PC-9 (cell line): ENCODE measurements at regions not wholly inside any gene's neighbourhood (a gene's known extent, or its start where the extent isn't known, plus 50 kb on each side); places are given as distances from the start of the nearest gene placed in this dataset.

Source experiments
- BruUV-seq: library from RNA; stranded (reverse); fragments of 400-500 nt; replicated peaks from 2 replicates; lab custom pipeline; 2021; lab: Mats Ljungman, UMichigan
- CTCF ChIA-PET: fragments of 300-600 bp; sonication (Branson Sonifier 250); formaldehyde crosslinking; loops from one replicate; lab custom pipeline; 2022; ENCODE audit warnings: antibody characterized with exemption; lab: Charles Lee
- POLR2A ChIA-PET: fragments of 300-600 bp; sonication (Branson Sonifier 250); formaldehyde crosslinking; loops from one replicate; lab custom pipeline; 2022; ENCODE audit warnings: antibody characterized with exemption; ENCODE audit not compliant: unreplicated experiment; lab: Charles Lee
- DNase-seq, 2 experiments: peaks; one replicate each; pipeline versions ENCODE4 v3.0.0 to v3.0.0-alpha.2; 2015 to 2022; ENCODE audit warnings: mixed read lengths in 1 of 2
- H2AFZ ChIP-seq: fragments of 200-600 bp; sonication (generic); 2 replicates; pipeline ENCODE4 v1.8.1; 2017; ENCODE audit warnings: antibody characterized with exemption
- H3F3A ChIP-seq: fragments of 200-600 bp; sonication (generic); 2 replicates; pipeline ENCODE4 v1.8.1; 2017; ENCODE audit warnings: antibody characterized with exemption, mild to moderate bottlenecking, low read depth; ENCODE audit not compliant: insufficient read depth
- H3K27ac ChIP-seq: fragments of 200-600 bp; sonication (generic); 2 replicates; pipeline ENCODE4 v1.6.1; 2016; ENCODE audit warnings: mixed run types
- H3K27me3 ChIP-seq: fragments of 200-600 bp; sonication (generic); 2 replicates; pipeline ENCODE4 v1.6.1; 2016; ENCODE audit warnings: low read depth, mixed run types; ENCODE audit not compliant: insufficient read depth
- H3K36me3 ChIP-seq: fragments of 200-600 bp; sonication (generic); 2 replicates; pipeline ENCODE4 v1.6.1; 2016; ENCODE audit warnings: low read depth, mixed run types
- H3K4me1 ChIP-seq: fragments of 200-600 bp; sonication (generic); replicated peaks from 2 replicates; pipeline ENCODE4 v1.6.1; 2016; ENCODE audit warnings: mixed run types; ENCODE audit not compliant: insufficient read depth
- H3K4me2 ChIP-seq: fragments of 200-600 bp; sonication (generic); 2 replicates; pipeline ENCODE4 v1.6.1; 2017; ENCODE audit warnings: mixed run types
- H3K4me3 ChIP-seq: fragments of 200-600 bp; sonication (generic); 2 replicates; pipeline ENCODE4 v1.6.1; 2016; ENCODE audit warnings: mixed run types
- H3K79me2 ChIP-seq: fragments of 200-600 bp; sonication (generic); 2 replicates; pipeline ENCODE4 v1.6.1; 2017; ENCODE audit warnings: low read depth, mixed run types
- H3K9me2 ChIP-seq: fragments of 200-600 bp; sonication (generic); 2 replicates; pipeline ENCODE4 v1.8.1; 2017; ENCODE audit warnings: mild to moderate bottlenecking; ENCODE audit not compliant: insufficient read depth
- H3K9me3 ChIP-seq: fragments of 200-600 bp; sonication (generic); 2 replicates; pipeline ENCODE4 v1.8.1; 2016; ENCODE audit warnings: low read depth; ENCODE audit not compliant: insufficient read depth
- H4K20me1 ChIP-seq: fragments of 200-600 bp; sonication (generic); 2 replicates; pipeline ENCODE4 v1.8.1; 2017; ENCODE audit not compliant: insufficient read depth
- CTCF ChIP-seq: fragments of 200-600 bp; sonication (generic); conservative IDR thresholded peaks from 2 replicates; pipeline ENCODE4 v1.6.1; 2017; ENCODE audit warnings: mixed run types, antibody characterized with exemption, mild to moderate bottlenecking, moderate library complexity
- EZH2 ChIP-seq: fragments of 200-600 bp; sonication (generic); IDR thresholded peaks from 2 replicates; pipeline ENCODE4 v1.8.0; 2017; ENCODE audit warnings: antibody characterized with exemption, low read depth
- intact Hi-C: fragments of 100-400 bp; cut with micrococcal nuclease; formaldehyde crosslinking; loops from one replicate; pipeline ENCODE4 v1.10.0; 2022; ENCODE audit not compliant: unreplicated experiment

DNA sequence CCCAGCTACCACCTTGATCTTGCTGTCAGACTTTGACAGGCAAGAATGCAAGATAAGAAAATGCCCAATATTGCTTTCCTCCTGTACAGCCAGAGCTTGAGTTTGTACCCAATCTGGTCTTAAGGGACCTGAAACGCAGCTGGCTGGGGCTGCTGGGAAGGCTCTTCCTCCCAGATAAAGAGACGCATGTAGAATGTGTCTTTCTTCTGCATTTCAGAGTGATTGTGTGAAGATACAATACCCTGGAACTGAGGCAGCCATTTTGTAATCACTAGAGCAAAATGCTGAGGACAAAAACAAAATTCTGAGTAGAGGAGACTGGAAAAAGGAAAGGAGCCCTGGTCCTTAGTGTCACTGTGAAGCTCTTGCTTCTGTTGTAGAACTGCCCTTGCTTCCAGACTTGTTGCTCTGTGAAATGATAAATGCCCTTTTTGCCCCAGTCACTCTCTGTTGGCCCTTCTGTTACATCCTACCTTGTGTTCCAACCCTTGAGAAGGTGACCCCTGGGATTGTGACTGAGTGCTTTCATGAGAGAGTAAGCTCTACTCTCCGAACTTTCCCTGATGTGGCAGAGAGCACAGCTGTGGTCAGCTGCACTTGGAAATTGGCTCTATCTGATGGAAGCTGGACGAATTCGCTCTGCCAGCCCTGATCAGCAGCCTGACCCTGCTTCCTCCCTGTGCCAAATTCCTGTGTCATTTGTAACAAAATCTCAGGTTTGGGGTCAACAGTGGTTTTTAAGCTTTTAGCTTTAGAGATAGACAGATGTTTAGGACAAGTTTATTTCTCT is 137.4 kb upstream of the RBMS1 start:
- BruUV-seq = no TSS peak
- H3K36me3 ChIP-seq = no peaks in the 10 kb centered on the region
- no peaks in the 10 kb centered on the region for H3K79me2 ChIP-seq
- H3K9me3 ChIP-seq = no peaks in the 10 kb centered on the region
- H3F3A ChIP-seq = no peaks in the 10 kb centered on the region
- H3K4me3 ChIP-seq = no peak overlapping the region
- CTCF ChIA-PET = no interaction called here
- intact Hi-C loops = no loop called here
- no peak overlapping the region for H3K4me2 ChIP-seq
- no peaks in the 10 kb centered on the region for H3K27me3 ChIP-seq
- H3K27ac ChIP-seq = no peak overlapping the region
- TF ChIP-seq CTCF = no peak
- TF ChIP-seq EZH2 = no peak
- no peak for DNase-seq
- no peak overlapping the region for H2AFZ ChIP-seq
- H4K20me1 ChIP-seq = no peaks in the 10 kb centered on the region
- H3K4me1 ChIP-seq = no peaks in the 10 kb centered on the region
- POLR2A ChIA-PET = no interaction called here
- H3K9me2 ChIP-seq = no peaks in the 10 kb centered on the region

DNA sequence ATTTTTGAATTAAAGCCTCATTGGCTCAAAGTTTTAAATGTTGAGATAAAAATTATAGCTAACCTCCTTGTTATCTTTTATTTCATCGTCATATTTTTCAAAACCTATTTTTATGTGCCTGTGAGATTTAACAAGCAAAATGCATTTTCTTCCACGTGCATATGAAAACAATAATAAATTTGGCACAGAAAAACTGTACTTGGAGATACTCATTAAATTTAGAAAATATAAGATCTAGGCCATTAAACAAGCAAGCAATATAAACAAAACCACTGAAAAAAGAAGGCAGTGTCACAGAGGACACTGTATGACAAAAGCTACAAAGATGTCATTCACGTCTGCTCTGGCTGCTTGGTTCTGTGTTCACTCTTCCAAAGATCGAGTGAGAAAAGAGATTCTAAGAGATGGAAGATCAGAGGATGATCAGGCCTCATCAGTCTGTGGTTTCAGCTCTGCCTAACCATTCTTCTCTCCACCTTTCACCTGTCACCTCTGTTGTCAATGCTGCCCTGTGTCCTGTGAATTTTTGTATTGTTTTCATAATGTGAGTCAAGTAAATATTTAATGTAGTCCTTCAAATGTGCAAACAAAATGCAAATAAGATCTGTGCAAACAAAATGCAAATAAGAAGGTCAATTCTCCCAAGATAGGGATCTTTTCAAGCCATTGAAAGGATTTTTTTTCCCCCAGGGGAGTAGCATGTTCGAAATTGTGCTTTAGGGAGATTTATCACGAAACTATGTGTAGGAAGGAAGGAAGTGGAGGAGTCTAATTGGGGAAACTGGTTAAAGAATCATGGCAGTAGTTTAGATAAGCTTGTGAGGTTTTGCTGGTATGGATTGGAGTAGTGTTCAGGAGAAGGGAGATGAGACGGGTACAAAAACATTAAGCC is 138.7 kb upstream of the RBMS1 start:
- no peak overlapping the region for H3K4me2 ChIP-seq
- ChIA-PET POLR2A (no interaction called here), CTCF (no interaction called here)
- no peak overlapping the region for H2AFZ ChIP-seq
- H4K20me1 ChIP-seq = no peaks in the 10 kb centered on the region
- H3K36me3 ChIP-seq = no peaks in the 10 kb centered on the region; the same call in 1 of the 2 replicates
- H3K4me3 ChIP-seq = no peak overlapping the region
- intact Hi-C loops = no loop called here
- no peaks in the 10 kb centered on the region for H3K9me2 ChIP-seq
- no peaks in the 10 kb centered on the region for H3K79me2 ChIP-seq
- no TSS peak for BruUV-seq
- H3F3A ChIP-seq = no peaks in the 10 kb centered on the region
- DNase-seq = no peak
- no peak overlapping the region for H3K27ac ChIP-seq
- H3K27me3 ChIP-seq = no peaks in the 10 kb centered on the region
- no peaks in the 10 kb centered on the region for H3K4me1 ChIP-seq
- no peaks in the 10 kb centered on the region for H3K9me3 ChIP-seq
- no peak for TF ChIP-seq EZH2
- no peak for TF ChIP-seq CTCF

GRCh38 chr2:160634436-160634835 is 140.8 kb upstream of the RBMS1 start:
- no TSS peak for BruUV-seq

More at GRCh38 chr2:160634436-160634835, 140.8 kb upstream of the RBMS1 start:
- no peaks in the 10 kb centered on the region for H3K9me3 ChIP-seq
- H3F3A ChIP-seq = no peaks in the 10 kb centered on the region
- H3K27me3 ChIP-seq = no peaks in the 10 kb centered on the region
- H3K9me2 ChIP-seq = no peaks in the 10 kb centered on the region
- ChIA-PET CTCF (no interaction called here), POLR2A (no interaction called here)
- no peak for DNase-seq
- H3K4me2 ChIP-seq = no peak overlapping the region
- no peaks in the 10 kb centered on the region for H3K4me1 ChIP-seq
- no peak overlapping the region for H3K4me3 ChIP-seq
- no peak for TF ChIP-seq EZH2
- TF ChIP-seq CTCF = no peak
- H3K79me2 ChIP-seq = no peaks in the 10 kb centered on the region
- H4K20me1 ChIP-seq = no peaks in the 10 kb centered on the region
- H3K36me3 ChIP-seq = no peaks in the 10 kb centered on the region; the same call in 1 of the 2 replicates
- intact Hi-C loops = no loop called here
- H3K27ac ChIP-seq = no peak overlapping the region
- no peak overlapping the region for H2AFZ ChIP-seq
